Spleen (tissue), 7 donors: ENCODE measurements at regions not wholly inside any gene's neighbourhood (a gene's known extent, or its start where the extent isn't known, plus 50 kb on each side); places are given as distances from the start of the nearest gene placed in this dataset.
"Not testable (repeated sequence)": the region's sequence is repeated elsewhere in the genome, so short reads cannot be mapped to it uniquely, and the experiment has no call there.

Source experiments
- POLR2A ChIP-seq, 3 donors: fragments of 450-650 bp; IDR thresholded peaks; one replicate each; pipeline ENCODE4 v1.5.1; 2017; ENCODE audit warnings: antibody characterized with exemption in 3 of 3, mild to moderate bottlenecking in 1 of 3
- TF ChIP-seq, protein P1 (sequence below), 11 experiments: fragments of 200-600 bp in 7 of 11; fragments of 450-650 bp in 4 of 11; sonication (generic) in 4 of 11; IDR thresholded peaks in 8 of 11; conservative IDR thresholded peaks in 3 of 11; 1 replicate in 7 of 11; 2 replicates in 4 of 11; pipeline versions ENCODE4 v1.4.0 to v1.8.0; 2016 to 2021; ENCODE audit warnings: antibody characterized with exemption in 11 of 11, inconsistent platforms in 4 of 11, mild to moderate bottlenecking in 1 of 11
- donor health status: DM: no; HTN: no; CAD: no; lungs with moderate emphysema.
- donor health status: DM: no; HTN: no; CAD: no.
- donor health status: DM: no; HTN: no; CAD: no.

DNA sequence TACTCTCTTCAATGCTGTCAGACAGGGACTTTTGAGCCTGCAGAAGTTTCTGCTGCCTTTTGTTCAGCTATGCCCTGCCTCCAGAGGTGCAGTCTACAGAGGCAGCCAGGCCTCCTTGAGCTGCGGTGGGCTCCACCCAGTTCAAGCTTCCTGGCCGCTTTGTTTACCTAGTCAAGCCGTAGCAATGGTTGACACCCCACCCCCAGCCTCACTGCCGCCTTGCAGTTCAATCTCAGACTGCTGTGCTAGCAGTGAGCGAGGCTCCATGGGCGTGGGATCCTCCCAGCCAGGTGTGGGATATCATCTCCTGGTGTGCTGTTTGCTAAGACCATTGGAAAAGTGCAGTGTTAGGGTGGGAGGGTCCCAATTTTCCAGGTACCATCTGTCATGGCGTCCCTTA, 506.1 kb upstream of the FLRT2 start:
- TF ChIP-seq, protein P1, sequence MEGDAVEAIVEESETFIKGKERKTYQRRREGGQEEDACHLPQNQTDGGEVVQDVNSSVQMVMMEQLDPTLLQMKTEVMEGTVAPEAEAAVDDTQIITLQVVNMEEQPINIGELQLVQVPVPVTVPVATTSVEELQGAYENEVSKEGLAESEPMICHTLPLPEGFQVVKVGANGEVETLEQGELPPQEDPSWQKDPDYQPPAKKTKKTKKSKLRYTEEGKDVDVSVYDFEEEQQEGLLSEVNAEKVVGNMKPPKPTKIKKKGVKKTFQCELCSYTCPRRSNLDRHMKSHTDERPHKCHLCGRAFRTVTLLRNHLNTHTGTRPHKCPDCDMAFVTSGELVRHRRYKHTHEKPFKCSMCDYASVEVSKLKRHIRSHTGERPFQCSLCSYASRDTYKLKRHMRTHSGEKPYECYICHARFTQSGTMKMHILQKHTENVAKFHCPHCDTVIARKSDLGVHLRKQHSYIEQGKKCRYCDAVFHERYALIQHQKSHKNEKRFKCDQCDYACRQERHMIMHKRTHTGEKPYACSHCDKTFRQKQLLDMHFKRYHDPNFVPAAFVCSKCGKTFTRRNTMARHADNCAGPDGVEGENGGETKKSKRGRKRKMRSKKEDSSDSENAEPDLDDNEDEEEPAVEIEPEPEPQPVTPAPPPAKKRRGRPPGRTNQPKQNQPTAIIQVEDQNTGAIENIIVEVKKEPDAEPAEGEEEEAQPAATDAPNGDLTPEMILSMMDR (IDR thresholded peaks at IDR 0.05 in 8 of 11, conservative IDR thresholded peaks at IDR 0.05 in 3 of 11): not testable (repeated sequence)
- TF ChIP-seq POLR2A (IDR thresholded peaks at IDR 0.05): not testable (repeated sequence)
